ENCODE measurements at regions not wholly inside any gene's neighbourhood (a gene's known extent, or its start where the extent isn't known, plus 50 kb on each side); places are given as distances from the start of the nearest gene placed in this dataset.

DNA sequence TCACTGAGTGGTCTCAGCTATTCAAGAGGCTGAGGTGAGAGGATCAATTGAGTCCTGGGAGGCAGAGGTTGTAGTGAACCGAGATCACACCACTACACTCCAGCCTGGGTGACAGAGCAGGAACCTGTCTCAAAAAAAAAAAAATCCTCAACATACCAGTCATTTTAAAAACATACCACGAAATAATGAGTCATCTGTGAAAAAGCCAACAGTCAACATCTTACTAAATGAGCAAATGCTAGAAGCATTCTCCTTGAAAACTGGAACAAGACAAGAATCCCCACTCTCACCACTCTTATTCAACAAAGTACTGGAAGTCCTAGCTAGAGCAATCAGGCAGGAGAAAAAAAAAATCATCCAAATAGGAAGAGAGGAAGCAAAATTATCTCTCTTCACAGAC, 104.0 kb upstream of the ARHGEF9 start:
- 34 to 86% methylated on average over 2 of the region's 2 CpGs for WGBS, 2 donors
- no peaks in the 10 kb centered on the region for H3K4me1 ChIP-seq (ENCODE audit: control insufficient read depth in 5 of 5, insufficient read depth in 5 of 5, low read length in 5 of 5)
- ATAC-seq (ENCODE audit: insufficient read depth, low FRiP score) (no peak), DNase-seq (no peak)
- H3K27me3 ChIP-seq (ENCODE audit: control insufficient read depth in 3 of 3, insufficient read depth in 3 of 3, low read length in 2 of 3), result peaks cover 0 to 2% (median 0%) of the 10 kb centered on the region in 3 donors
- peaks cover 0 to 19% (median 11%) of the 10 kb centered on the region in 4 donors for H3K9me3 ChIP-seq (ENCODE audit: control insufficient read depth in 4 of 4, insufficient read depth in 3 of 4, low read length in 3 of 4)
- H3K27ac ChIP-seq (ENCODE audit: low read depth in 1 of 2, low read length in 1 of 2), result no peak overlapping the region
- no peaks in the 10 kb centered on the region for H3K36me3 ChIP-seq (ENCODE audit: control insufficient read depth in 4 of 4, insufficient read depth in 4 of 4, low read length in 4 of 4)
- no peak overlapping the region for H3K9ac ChIP-seq (ENCODE audit: insufficient read depth in 1 of 2, low read length in 2 of 2)
- H3K4me3 ChIP-seq, result no peak overlapping the region
- TF ChIP-seq CTCF (IDR thresholded peaks at IDR 0.05; ENCODE audit: control extremely low read depth, extremely low read depth), result no peak

- peaks cover 0 to 2% (median 0%) of the 10 kb centered on the region in 3 donors for H3K27me3 ChIP-seq (ENCODE audit: control insufficient read depth in 3 of 3, insufficient read depth in 3 of 3, low read length in 2 of 3)
- no peak for TF ChIP-seq CTCF (IDR thresholded peaks at IDR 0.05; ENCODE audit: control extremely low read depth, extremely low read depth)
- H3K9ac ChIP-seq (ENCODE audit: insufficient read depth in 1 of 2, low read length in 2 of 2), result no peak overlapping the region
- H3K36me3 ChIP-seq (ENCODE audit: control insufficient read depth in 4 of 4, insufficient read depth in 4 of 4, low read length in 4 of 4), result no peaks in the 10 kb centered on the region
- H3K4me3 ChIP-seq, result no peak overlapping the region
- no peaks in the 10 kb centered on the region for H3K4me1 ChIP-seq (ENCODE audit: control insufficient read depth in 5 of 5, insufficient read depth in 5 of 5, low read length in 5 of 5)
- H3K27ac ChIP-seq (ENCODE audit: low read depth in 1 of 2, low read length in 1 of 2), result no peak overlapping the region
- DNase-seq (no peak), ATAC-seq (ENCODE audit: insufficient read depth, low FRiP score) (no peak)
- 71 to 91% methylated on average over 10 of the region's 10 CpGs for WGBS, 2 donors
- H3K9me3 ChIP-seq (ENCODE audit: control insufficient read depth in 4 of 4, insufficient read depth in 3 of 4, low read length in 3 of 4), result peaks cover 0 to 12% (median 0%) of the 10 kb centered on the region in 4 donors
Measured at GRCh38 chrX:63884821-63885790, 100.1 kb upstream of the ARHGEF9 start.

- H3K4me1 ChIP-seq (ENCODE audit: control insufficient read depth in 5 of 5, insufficient read depth in 5 of 5, low read length in 5 of 5), result no peaks in the 10 kb centered on the region
- no peak for ATAC-seq (ENCODE audit: insufficient read depth, low FRiP score)
- DNase-seq, result no peak
- H3K9ac ChIP-seq (ENCODE audit: insufficient read depth in 1 of 2, low read length in 2 of 2), result no peak overlapping the region
- WGBS, 2 donors, result 75 to 100% methylated on average over 3 of the region's 3 CpGs
- no peak overlapping the region for H3K4me3 ChIP-seq
- no peak for TF ChIP-seq CTCF (IDR thresholded peaks at IDR 0.05; ENCODE audit: control extremely low read depth, extremely low read depth)
- H3K27me3 ChIP-seq (ENCODE audit: control insufficient read depth in 3 of 3, insufficient read depth in 3 of 3, low read length in 2 of 3), result no peaks in the 10 kb centered on the region
- no peaks in the 10 kb centered on the region for H3K36me3 ChIP-seq (ENCODE audit: control insufficient read depth in 4 of 4, insufficient read depth in 4 of 4, low read length in 4 of 4)
- peaks cover 0 to 6% (median 0%) of the 10 kb centered on the region in 4 donors for H3K9me3 ChIP-seq (ENCODE audit: control insufficient read depth in 4 of 4, insufficient read depth in 3 of 4, low read length in 3 of 4)
- H3K27ac ChIP-seq (ENCODE audit: low read depth in 1 of 2, low read length in 1 of 2), result no peak overlapping the region
Measured at GRCh38 chrX:63869506-63869905, 84.5 kb upstream of the ARHGEF9 start.
